DMS153 treated with DMSO at 0.1 percent for 48 hours (cell line): ENCODE measurements at regions not wholly inside any gene's neighbourhood (a gene's known extent, or its start where the extent isn't known, plus 50 kb on each side); places are given as distances from the start of the nearest gene placed in this dataset.
"Not testable (repeated sequence)": the region's sequence is repeated elsewhere in the genome, so short reads cannot be mapped to it uniquely, and the experiment has no call there.

Experiments
- DNase-seq: peaks from one replicate; lab custom pipeline; 2025; ENCODE audit not compliant: unreplicated experiment; lab: John Stamatoyannopoulos, UW

- no peak for DNase-seq
Measured at GRCh38 chr6:44001318-44002066, 125.8 kb downstream of the MRPL14 start.

- DNase-seq: peak; percentile 46
Measured at GRCh38 chr6:44000164-44000842, 126.9 kb downstream of the MRPL14 start.

DNA sequence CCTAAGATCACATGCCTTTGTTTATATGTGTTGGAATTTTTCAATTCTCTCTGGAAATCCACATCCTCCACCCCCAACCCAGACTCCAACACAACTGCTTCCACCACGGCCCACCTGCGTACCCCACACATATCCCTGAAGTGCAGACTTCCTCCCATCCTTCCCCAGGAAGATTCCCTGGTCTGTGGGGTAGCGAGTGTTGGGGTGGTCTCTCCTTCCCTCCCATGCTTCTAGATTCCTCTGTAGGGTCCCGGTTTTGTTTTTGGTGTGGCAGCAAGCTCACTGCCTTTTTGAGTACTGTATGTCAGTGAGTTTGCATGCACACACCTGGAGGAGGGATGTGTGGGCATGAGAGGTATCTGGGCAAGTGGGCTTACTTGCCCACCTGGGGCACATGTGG lies 127.6 kb downstream of the MRPL14 start:
- no peak for DNase-seq

- DNase-seq: not testable (repeated sequence)
Measured at GRCh38 chr6:43998592-43999243, 128.5 kb downstream of the MRPL14 start.

GRCh38 chr6:43997990-43998585 lies 129.2 kb downstream of the MRPL14 start:
- not testable (repeated sequence) for DNase-seq

GRCh38 chr6:43997345-43997677 lies 129.9 kb downstream of the MRPL14 start:
- DNase-seq: no peak

DNA sequence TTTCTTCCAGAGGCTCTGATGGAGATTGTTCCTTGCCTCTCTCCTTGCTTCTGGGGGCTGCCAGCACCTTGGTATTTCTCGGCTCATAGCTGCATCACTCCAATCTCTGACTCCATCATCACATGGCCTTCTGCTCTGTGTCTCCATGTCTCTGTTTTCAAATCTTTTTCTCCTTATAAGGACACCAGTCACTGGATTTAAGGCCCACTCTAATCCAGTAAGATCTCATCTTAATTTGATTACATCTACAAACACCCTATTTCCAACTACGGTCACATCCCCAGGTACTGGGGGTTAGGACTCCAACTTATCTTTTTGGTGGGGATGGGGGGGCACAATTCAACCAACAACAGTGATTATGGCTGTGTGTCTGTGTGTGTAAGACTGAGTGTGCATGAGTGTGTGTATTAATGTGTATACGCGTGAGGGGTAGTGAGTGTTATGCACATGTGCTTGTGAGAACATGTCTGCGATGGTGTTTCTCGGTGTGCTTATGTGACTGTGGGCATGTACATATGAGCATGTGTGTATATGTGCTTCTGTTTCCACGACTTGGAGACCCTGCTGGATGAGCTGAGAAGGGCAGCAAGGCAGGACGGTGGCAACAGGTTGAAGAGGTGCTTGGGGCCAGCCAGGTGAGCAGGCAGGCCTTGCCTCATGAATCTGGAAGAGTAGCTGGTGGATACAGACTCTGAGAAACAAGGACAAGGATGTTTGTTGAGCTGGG lies 130.5 kb downstream of the MRPL14 start:
- no peak for DNase-seq

GRCh38 chr6:43995137-43995536 lies 132.1 kb downstream of the MRPL14 start:
- DNase-seq: no peak

- no peak for DNase-seq
Measured at GRCh38 chr6:43993881-43994523, 133.2 kb downstream of the MRPL14 start.

DNA sequence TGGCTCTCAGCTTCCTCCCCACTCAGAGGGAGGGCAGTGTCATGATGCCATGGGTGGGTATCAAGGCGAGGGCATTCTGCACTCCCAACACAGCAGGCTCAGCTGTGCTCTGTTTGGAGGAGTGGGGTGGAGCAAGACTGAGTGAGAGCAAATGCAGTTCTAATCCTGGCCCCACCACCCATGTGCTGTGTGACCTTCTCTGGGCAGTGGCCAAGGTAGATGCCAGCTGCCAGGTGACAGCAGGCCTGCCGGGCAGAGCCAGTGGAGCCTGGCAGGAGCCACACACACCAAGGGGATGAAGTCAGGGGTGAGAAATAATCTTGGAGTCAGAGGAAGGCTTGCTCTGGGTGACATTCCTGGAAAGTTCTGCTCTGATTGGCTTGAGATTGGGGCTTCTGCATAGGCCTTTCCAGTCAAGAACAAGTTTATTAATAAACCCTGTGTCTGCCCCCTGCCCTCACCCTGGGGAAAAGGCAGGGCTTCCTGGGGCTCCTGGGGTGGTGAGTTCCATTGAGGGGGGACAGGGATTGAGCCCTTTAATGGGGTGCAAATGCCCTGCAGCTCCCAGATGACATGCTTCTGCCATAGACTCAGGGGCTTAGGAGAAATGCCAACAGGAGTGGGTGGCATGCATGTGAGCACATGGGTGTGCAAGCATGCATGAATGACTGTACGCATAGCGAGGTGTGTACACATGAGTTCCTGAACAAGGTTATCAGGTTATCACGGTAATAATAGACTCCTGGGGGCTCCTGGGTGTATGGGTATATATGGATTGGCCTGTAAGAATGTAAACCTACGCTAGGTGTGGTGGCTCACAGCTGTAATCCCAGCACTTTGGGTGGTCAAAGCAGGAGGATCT lies 134.2 kb downstream of the MRPL14 start:
- no peak for DNase-seq

- DNase-seq: no peak
Measured at GRCh38 chr6:43992126-43992663, 135.1 kb downstream of the MRPL14 start.

DNA sequence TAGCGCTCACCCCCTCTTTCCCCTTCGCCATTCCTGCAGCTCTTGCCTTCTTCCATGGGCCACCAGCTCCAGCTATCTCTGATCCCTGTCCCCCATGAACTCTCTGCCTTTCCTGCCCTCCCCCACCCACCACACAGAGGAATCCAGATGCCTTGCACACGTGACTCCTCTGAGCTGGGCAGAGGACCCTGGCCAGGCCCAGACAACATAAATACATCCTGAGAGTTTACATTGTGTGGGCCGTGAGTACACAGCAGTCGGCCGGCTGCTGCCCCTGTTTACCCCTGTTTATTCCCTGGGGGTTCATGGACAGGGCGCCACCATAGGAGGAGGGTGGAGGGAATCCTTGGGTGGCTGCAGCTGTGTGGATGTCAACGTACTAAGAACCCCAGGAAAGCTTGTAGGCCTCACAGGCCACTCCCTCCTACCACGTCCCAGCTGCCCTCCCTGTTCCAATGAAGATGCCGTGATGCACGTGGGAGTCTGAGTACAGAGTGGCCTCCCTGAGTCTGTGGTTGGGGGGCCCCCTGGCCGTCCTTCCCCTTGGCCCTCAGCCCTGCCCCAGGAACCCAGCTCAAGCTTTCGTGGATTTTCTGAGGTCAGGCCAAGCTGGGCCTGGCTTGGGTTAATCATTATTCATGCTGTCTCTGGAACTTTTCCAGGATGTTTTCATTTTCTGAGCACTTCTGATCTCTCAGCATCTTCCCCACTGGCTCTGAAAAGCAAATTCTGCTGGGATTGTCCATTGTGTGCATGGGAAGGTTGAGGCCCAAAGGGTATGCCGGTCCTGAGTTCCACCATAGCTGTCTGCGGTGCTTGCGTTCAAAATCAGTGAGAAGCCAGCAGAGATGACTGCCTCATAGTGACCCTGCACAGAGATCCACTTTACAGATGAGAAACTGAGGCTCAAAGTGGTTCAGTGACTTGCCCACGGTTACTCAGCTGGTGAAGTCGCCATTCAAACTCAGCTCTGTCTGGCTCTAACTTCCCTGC lies 136.3 kb downstream of the MRPL14 start:
- DNase-seq: peak; percentile 32

- DNase-seq: no peak
Measured at GRCh38 chr6:43990275-43990626, 137.0 kb downstream of the MRPL14 start.

GRCh38 chr6:43989581-43990146 lies 137.6 kb downstream of the MRPL14 start:
- DNase-seq: no peak

GRCh38 chr6:43988801-43989200 lies 138.5 kb downstream of the MRPL14 start:
- no peak for DNase-seq

- no peak for DNase-seq
Measured at GRCh38 chr6:43987838-43988439, 139.3 kb downstream of the MRPL14 start.

- no peak for DNase-seq
Measured at GRCh38 chr6:43986177-43986825, 141.0 kb downstream of the MRPL14 start.
